ENCODE measurements at regions not wholly inside any gene's neighbourhood (a gene's known extent, or its start where the extent isn't known, plus 50 kb on each side); places are given as distances from the start of the nearest gene placed in this dataset.
"Not testable (repeated sequence)": the region's sequence is repeated elsewhere in the genome, so short reads cannot be mapped to it uniquely, and the experiment has no call there.

DNA sequence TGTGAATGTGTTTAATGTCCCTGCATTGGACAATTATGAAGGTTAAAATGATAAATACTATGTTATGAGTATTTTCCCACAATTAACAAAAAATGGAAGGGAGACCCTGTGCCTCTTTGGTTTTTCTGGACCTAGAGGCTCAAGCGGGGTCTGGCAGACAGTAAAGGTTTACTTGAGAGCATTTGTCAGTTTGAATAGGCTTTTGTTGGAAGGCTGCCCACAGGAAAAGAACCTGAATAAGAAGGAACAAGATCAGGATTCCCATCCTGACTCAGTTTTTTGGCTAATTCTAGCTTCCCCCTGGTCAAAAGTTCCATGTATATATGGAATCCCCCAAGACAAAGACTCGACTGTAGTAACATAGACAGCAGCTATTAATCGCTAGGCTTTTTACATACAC lies 150.9 kb upstream of the JUN start:
- Histone ChIP-seq H3K36me3 (replicated peaks; ENCODE audit: control insufficient read depth, insufficient read depth, low read length) (no peaks in the 10 kb centered on the region; the same call in 1 of the 2 replicates), H3K4me3 (ENCODE audit: insufficient read depth, low read depth, low read length) (no peak overlapping the region), H3K27me3 (ENCODE audit: control insufficient read depth, insufficient read depth, low read length) (no peaks in the 10 kb centered on the region; the same call in 1 of the 2 replicates)
- no peak for DNase-seq

DNA sequence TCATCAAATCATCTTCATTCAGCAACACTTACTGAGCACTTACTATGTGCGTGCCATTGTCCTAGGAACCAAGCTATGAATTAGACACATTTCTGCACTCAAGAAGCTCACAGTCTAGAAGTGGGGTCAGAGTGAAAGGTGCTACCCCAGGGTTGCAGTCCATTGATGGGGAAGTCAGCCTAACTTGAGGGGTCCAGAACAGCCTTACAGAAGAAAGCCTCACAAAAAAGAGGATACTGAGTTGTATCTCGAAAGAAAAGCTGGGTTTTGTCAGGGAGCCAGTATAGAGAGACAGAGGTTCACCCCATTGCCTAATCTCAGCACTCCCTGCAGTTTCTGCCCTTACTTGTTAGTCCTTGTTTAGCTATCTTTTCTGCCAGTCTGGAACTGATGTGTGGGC lies 153.1 kb upstream of the JUN start:
- no peaks in the 10 kb centered on the region; the same call in 1 of the 2 replicates for H3K27me3 ChIP-seq (ENCODE audit: control insufficient read depth, insufficient read depth, low read length)
- H3K4me3 ChIP-seq (ENCODE audit: insufficient read depth, low read depth, low read length) = no peak overlapping the region
- DNase-seq = no peak
- H3K36me3 ChIP-seq (replicated peaks; ENCODE audit: control insufficient read depth, insufficient read depth, low read length) = no peaks in the 10 kb centered on the region; the same call in 1 of the 2 replicates

DNA sequence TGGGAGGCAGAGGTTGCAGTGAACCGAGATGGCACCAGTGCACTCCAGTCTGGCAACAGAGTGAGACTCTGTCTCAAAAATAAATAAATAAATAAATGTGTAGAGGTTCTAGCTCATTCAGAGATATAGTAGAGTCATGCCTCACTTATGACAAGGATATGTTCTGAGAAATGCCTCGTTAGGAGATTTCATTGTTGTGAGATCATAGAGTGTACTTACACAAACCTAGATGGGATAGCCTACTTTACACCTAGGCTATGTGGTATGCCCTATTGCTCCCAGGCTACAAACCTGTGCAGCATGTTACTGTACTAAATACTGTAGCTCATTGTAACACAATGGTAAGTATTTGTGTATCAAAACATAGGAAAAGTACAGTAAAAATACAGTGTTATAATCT lies 155.3 kb upstream of the JUN start:
- no peaks in the 10 kb centered on the region; the same call in 1 of the 2 replicates for H3K36me3 ChIP-seq (replicated peaks; ENCODE audit: control insufficient read depth, insufficient read depth, low read length)
- DNase-seq = no peak
- no peak overlapping the region for H3K4me3 ChIP-seq (ENCODE audit: insufficient read depth, low read depth, low read length)
- H3K27me3 ChIP-seq (ENCODE audit: control insufficient read depth, insufficient read depth, low read length) = no peaks in the 10 kb centered on the region; the same call in 1 of the 2 replicates

DNA sequence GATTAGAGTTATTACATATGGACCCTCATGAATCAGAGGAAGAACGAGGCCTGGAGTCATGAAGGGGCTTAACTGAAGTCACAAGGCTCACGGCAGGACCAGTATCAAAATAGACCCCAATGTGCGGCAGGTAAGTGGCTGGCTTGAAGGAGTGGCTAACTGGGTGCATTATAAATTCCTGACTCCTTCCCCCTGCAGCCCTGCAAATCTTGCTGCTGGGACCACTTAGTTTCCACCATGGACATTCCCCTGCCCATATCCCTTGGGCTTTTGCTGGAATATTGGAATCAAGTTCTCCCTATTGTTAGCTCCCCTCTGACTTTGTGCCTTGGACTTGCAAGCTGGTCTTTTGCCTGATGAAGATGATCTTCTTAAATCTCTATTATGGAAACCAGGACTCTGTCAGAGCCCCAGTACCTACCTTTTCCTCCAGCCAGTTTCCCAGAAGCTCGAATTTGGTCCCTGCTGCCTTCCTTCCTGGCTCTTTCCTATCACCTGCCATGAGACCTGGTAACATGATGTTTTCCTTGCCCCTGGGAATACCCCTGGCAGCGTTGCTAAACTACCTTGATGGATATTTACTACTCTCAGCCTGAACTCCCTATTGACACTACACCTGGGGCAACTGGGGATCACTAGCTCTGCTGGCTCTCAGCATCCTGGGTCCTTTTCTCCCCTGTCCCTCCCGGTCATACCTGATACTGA lies 156.0 kb upstream of the JUN start:
- H3K27me3 ChIP-seq (ENCODE audit: control insufficient read depth, insufficient read depth, low read length) = no peaks in the 10 kb centered on the region; the same call in 1 of the 2 replicates
- no peak overlapping the region for H3K4me3 ChIP-seq (ENCODE audit: insufficient read depth, low read depth, low read length)
- DNase-seq = no peak
- no peaks in the 10 kb centered on the region; the same call in 1 of the 2 replicates for H3K36me3 ChIP-seq (replicated peaks; ENCODE audit: control insufficient read depth, insufficient read depth, low read length)

DNA sequence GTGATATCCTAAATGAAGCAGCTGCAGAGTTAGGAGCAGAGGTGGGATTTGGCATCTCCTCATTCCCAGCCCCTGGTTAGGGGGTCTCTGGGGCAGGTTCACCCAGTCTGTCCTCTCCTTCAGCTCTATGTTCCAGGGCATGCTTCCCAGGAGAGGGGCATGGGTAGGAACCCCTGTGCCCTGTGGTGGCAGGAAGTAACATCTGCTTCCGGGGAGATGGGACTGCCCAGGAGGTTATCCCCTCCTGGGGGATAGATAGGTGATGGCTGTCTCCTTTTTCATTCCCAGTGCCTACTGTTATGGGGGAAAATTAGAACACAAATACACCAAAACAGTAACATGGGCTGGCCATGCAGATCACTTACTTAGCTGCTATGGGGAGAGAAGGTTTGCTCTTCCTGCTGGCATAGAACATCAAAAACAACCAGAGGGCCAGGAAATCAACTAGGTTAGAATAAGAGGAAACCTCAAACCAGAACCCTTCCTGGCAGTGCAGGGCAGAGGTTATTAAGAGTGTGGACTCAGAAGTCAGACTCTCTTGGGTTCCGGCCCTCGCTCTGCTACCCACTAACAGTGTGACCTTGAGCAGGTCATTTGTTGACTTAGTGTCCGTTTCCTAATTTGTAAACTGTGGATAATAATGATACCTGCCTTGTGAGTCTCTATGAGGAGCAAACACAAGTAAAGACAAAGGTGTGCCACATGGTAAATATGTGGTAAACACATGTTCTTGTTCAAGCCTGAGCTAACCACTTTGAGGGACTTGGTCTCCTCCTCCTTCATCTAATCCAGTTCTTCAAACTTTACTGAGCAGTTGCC lies 157.8 kb upstream of the JUN start:
- no peak for DNase-seq
- H3K36me3 ChIP-seq (replicated peaks; ENCODE audit: control insufficient read depth, insufficient read depth, low read length) = no peaks in the 10 kb centered on the region; the same call in 1 of the 2 replicates
- no peaks in the 10 kb centered on the region; the same call in 1 of the 2 replicates for H3K27me3 ChIP-seq (ENCODE audit: control insufficient read depth, insufficient read depth, low read length)
- H3K4me3 ChIP-seq (ENCODE audit: insufficient read depth, low read depth, low read length) = no peak overlapping the region

DNA sequence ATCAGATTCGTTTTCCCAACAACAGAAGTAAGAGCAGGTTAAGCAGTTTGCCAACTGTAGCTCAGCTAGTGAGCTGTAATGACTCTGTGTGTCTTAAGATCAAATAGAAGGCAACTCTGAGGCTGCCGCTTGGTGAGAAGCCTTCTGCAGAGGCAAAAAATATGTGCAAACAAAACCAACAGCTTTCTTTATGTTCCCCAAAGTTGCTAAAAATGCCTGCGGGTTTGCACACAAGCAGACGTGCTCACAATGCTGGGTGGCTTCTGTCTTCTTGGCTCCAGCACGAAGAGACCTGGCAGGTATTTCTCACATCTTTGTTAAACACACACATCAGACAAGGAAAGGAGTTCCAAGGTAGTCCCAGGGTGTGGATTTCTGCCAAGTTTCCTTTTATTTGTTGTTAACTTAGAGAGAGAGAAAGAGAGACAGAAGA lies 158.9 kb upstream of the JUN start:
- Histone ChIP-seq H3K4me3 (ENCODE audit: insufficient read depth, low read depth, low read length) (no peak overlapping the region), H3K36me3 (replicated peaks; ENCODE audit: control insufficient read depth, insufficient read depth, low read length) (no peaks in the 10 kb centered on the region), H3K27me3 (ENCODE audit: control insufficient read depth, insufficient read depth, low read length) (no peaks in the 10 kb centered on the region)
- no peak for DNase-seq

DNA sequence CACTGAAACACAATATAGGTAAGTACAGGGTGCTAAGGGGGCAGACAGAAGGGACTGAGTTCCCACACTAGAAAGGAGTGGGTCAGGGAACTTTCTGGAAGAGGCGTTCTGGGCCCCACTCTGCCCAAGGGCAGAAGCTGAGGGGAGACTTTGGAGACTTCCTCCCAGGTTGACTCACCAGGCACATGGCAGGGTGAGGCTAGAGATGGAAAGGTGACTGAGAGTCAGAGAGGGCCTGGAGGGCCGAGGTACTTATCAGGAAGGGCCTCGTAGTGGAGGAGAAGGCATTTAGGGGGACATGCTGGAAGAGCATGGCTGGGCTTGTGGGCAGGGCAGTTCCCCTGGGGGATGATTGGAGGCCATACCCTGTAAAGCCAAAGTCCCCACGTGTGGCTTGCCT lies 159.9 kb upstream of the JUN start:
- DNase-seq = no peak
- Histone ChIP-seq H3K4me3 (ENCODE audit: insufficient read depth, low read depth, low read length) (no peak overlapping the region), H3K27me3 (ENCODE audit: control insufficient read depth, insufficient read depth, low read length) (no peaks in the 10 kb centered on the region), H3K36me3 (replicated peaks; ENCODE audit: control insufficient read depth, insufficient read depth, low read length) (no peaks in the 10 kb centered on the region)

DNA sequence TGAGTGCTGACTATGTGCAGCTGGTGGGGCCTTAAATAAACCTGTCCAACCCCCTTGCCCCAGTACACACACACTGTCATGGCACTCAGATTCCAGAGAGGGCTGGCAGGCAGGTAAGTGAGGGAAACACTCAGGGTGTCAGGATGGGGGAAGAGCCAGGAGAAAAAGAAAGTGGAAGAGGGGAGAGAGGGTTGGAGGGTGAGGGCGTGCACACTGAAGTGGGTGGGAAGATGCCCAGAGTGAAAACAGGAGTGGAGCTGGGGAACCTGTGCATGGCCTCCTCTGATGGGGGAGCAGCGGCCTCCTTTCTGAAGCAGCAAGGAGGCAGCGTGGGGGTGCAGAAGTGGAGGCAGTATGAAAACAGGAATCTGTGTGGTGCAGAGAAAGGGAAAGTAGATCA lies 160.6 kb upstream of the JUN start:
- no peak overlapping the region for H3K4me3 ChIP-seq (ENCODE audit: insufficient read depth, low read depth, low read length)
- DNase-seq = no peak
- no peaks in the 10 kb centered on the region for H3K36me3 ChIP-seq (replicated peaks; ENCODE audit: control insufficient read depth, insufficient read depth, low read length)
- H3K27me3 ChIP-seq (ENCODE audit: control insufficient read depth, insufficient read depth, low read length) = no peaks in the 10 kb centered on the region

DNA sequence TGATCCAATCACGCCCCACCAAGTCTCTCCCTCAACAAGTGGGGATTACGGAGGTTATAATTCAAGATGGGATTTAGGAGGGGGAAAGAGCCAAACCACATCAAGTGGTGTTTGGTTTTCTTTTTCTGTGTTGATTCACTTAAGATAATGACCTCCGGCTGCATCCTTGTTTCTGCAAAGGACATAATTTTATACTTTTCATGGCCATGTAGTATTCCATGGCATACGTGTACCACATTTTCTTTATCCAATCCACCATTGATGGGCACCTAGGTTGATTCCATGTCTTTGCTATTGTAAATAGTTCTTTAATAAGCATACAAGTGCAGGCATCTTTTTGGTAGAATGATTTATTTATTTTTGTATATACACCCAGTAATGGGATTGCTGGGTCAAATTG lies 162.5 kb upstream of the JUN start:
- no peak for DNase-seq
- H3K36me3 ChIP-seq (replicated peaks; ENCODE audit: control insufficient read depth, insufficient read depth, low read length) = no peaks in the 10 kb centered on the region
- H3K4me3 ChIP-seq (ENCODE audit: insufficient read depth, low read depth, low read length) = no peak overlapping the region
- no peaks in the 10 kb centered on the region for H3K27me3 ChIP-seq (ENCODE audit: control insufficient read depth, insufficient read depth, low read length)

DNA sequence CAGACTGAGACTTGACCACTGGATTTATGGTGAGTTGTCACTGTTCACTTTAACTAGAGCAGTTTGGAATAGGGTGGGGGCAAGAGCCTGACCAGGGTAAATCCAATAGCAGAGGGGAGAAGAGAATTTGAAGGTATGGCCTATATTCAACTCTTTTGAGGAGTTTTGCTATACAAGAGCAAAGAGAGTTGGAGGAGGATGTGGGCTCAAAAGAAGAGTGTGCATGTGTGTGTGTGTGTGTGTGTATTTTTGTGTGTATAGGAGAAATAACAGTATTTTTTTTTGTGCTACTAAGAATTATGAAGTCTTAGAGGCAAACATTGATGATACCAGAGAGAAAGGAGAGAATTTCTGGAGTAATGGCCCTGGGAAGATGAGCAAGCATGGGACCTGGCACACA lies 164.8 kb upstream of the JUN start:
- H3K36me3 ChIP-seq (replicated peaks; ENCODE audit: control insufficient read depth, insufficient read depth, low read length) = no peaks in the 10 kb centered on the region
- H3K27me3 ChIP-seq (ENCODE audit: control insufficient read depth, insufficient read depth, low read length) = no peaks in the 10 kb centered on the region
- H3K4me3 ChIP-seq (ENCODE audit: insufficient read depth, low read depth, low read length) = no peak overlapping the region
- DNase-seq = no peak

DNA sequence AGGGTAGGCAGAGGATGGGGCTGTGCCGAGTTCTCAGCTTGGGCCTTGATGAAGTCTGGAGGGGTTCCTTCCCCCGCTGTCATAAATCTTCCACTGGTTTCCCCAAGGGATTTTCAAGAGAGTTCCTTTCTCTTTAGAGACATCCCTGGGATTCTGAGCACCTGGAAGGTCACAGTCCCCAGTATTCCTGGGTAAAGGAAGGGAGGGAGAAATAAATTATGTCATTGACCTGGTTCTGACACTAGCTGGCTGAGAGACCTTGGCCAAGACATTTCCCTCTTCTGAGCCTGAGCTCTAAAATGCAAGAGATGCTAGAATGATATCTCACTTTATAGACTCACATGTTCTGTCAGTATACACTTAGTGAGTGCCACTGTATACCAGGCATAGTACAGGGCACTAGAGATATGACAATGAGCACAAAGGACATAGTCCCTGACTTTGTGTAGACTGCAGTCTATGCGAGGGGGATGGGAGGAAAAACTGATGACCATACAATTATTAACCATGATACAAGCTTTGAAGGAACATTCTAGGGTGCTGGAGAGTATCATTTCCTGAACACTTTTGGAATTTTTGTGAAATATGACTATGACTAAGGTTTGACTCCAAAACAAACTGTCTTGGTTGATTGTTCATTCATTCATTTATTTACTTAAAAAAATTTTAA lies 165.8 kb upstream of the JUN start:
- Histone ChIP-seq H3K4me3 (ENCODE audit: insufficient read depth, low read depth, low read length) (no peak overlapping the region), H3K27me3 (ENCODE audit: control insufficient read depth, insufficient read depth, low read length) (no peaks in the 10 kb centered on the region), H3K36me3 (replicated peaks; ENCODE audit: control insufficient read depth, insufficient read depth, low read length) (no peaks in the 10 kb centered on the region)
- no peak for DNase-seq

DNA sequence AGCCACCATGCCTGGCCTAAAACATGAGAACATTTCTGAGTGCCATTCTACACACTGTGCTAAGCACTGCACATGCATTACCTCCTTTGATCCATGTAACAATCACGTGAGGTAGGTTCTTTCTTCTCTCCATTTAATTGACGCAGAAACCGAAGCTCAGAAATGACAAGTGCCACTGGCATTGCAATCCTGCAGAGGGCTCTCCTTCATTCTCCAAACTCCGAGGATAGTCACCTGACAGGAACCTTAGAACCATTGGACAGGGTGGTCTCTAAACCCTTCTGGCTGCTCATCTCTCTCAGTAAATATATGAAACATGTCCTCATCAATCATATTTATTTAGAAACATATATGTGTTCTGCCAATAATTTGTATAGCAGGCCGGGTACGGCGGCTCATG lies 167.1 kb upstream of the JUN start:
- Histone ChIP-seq H3K27me3 (ENCODE audit: control insufficient read depth, insufficient read depth, low read length) (no peaks in the 10 kb centered on the region), H3K4me3 (ENCODE audit: insufficient read depth, low read depth, low read length) (no peak overlapping the region), H3K36me3 (replicated peaks; ENCODE audit: control insufficient read depth, insufficient read depth, low read length) (no peaks in the 10 kb centered on the region)
- DNase-seq = no peak

DNA sequence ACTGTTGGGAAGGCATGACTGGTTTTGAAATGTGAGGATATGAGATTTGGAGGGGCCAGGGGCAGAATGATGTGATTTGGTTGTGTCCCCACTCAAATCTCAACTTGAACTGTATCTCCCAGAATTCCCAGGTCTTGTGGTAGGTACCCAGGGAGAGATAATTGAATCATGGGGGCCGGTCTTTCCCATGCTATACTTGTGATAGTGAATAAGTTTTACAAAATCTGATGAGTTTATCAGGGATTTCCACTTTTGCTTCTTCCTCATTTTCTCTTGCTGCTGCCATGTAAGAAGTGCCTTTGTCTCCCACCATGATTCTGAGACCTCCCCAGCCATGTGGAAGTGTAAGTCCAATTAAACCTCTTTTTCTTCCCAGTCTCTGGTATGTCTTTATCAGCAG lies 170.1 kb upstream of the JUN start:
- H3K36me3 ChIP-seq (replicated peaks; ENCODE audit: control insufficient read depth, insufficient read depth, low read length); DNase-seq; H3K27me3 ChIP-seq (ENCODE audit: control insufficient read depth, insufficient read depth, low read length); H3K4me3 ChIP-seq (ENCODE audit: insufficient read depth, low read depth, low read length): not testable (repeated sequence)

DNA sequence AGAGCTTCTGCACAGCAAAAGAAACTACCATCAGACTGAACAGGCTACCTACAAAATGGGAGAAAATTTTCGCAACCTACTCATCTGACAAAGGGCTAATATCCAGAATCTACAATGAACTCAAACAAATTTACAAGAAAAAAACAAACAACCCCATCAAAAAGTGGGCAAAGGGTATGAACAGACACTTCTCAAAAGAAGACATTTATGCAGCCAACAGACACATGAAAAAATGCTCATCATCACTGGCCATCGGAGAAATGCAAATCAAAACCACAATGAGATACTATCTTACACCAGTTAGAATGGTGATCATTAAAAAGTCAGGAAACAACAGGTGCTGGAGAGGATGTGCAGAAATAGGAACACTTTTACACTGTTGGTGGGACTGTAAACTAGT lies 179.4 kb upstream of the JUN start:
- H3K36me3 ChIP-seq (replicated peaks; ENCODE audit: control insufficient read depth, insufficient read depth, low read length); H3K4me3 ChIP-seq (ENCODE audit: insufficient read depth, low read depth, low read length); DNase-seq; H3K27me3 ChIP-seq (ENCODE audit: control insufficient read depth, insufficient read depth, low read length): not testable (repeated sequence)

DNA sequence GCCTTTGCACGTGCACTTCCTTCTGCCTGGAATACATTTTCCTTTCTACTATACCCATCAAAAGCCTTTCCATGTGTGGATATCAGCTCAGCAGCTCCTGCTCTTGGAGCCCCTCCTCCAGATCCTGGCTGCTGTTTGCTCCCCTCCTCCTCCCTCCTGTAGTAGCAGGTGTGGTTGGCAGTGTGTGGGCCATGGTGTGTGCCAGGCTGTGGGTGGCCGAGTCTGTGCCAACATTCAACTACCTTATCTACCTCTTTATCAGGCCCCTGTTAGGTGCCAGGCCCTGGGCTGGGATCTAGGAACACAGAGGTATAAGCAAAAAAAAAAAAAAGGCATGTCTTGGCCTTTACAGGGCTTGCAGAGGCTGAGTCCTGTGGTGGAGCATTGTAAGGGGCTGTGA lies 180.6 kb upstream of the JUN start:
- H3K4me3 ChIP-seq (ENCODE audit: insufficient read depth, low read depth, low read length) = no peak overlapping the region
- no peak for DNase-seq
- no peaks in the 10 kb centered on the region for H3K36me3 ChIP-seq (replicated peaks; ENCODE audit: control insufficient read depth, insufficient read depth, low read length)
- no peaks in the 10 kb centered on the region for H3K27me3 ChIP-seq (ENCODE audit: control insufficient read depth, insufficient read depth, low read length)

All from H7 (cell line).